NCI-H446 (cell line): ENCODE measurements at regions not wholly inside any gene's neighbourhood (a gene's known extent, or its start where the extent isn't known, plus 50 kb on each side); places are given as distances from the start of the nearest gene placed in this dataset.

Experiments used
- DNase-seq, 2 experiments: peaks; one replicate each; lab custom pipeline; 2025; lab: John Stamatoyannopoulos, UW

GRCh38 chr11:69378303-69379141, 84.6 kb downstream of the MYEOV start:
- DNase-seq: no peak

GRCh38 chr11:69380451-69380901, 86.5 kb downstream of the MYEOV start:
- DNase-seq: no peak

GRCh38 chr11:69380921-69381581, 87.1 kb downstream of the MYEOV start:
- DNase-seq: no peak

GRCh38 chr11:69381681-69382130, 87.8 kb downstream of the MYEOV start:
- DNase-seq: no peak

GRCh38 chr11:69382131-69383128, 88.5 kb downstream of the MYEOV start:
- DNase-seq: peak in 1 of 2 experiments; percentile 15

GRCh38 chr11:69383372-69384250, 89.7 kb downstream of the MYEOV start:
- DNase-seq: no peak

- DNase-seq: no peak
Measured at GRCh38 chr11:69384251-69385143, 90.5 kb downstream of the MYEOV start.

- DNase-seq: no peak
Measured at GRCh38 chr11:69385144-69385820, 91.3 kb downstream of the MYEOV start.

GRCh38 chr11:69385832-69386427, 92.0 kb downstream of the MYEOV start:
- DNase-seq: no peak

- no peak for DNase-seq
Measured at GRCh38 chr11:69386594-69387408, 92.8 kb downstream of the MYEOV start.

- no peak for DNase-seq
Measured at GRCh38 chr11:69387409-69387885, 93.5 kb downstream of the MYEOV start.

GRCh38 chr11:69388210-69388609, 93.3 kb upstream of the LINC01488 start:
- no peak for DNase-seq

- no peak for DNase-seq
Measured at GRCh38 chr11:69388661-69389060, 92.8 kb upstream of the LINC01488 start.

GRCh38 chr11:69390561-69390960, 90.9 kb upstream of the LINC01488 start:
- DNase-seq: no peak

GRCh38 chr11:69391192-69392103, 90.0 kb upstream of the LINC01488 start:
- no peak for DNase-seq

GRCh38 chr11:69392104-69392653, 89.3 kb upstream of the LINC01488 start:
- no peak for DNase-seq
